Liver (tissue), 3 donors: ENCODE measurements at regions not wholly inside any gene's neighbourhood (a gene's known extent, or its start where the extent isn't known, plus 50 kb on each side); places are given as distances from the start of the nearest gene placed in this dataset.

Experiments
- CTCF ChIP-seq: fragments of 150-350 bp; IDR thresholded peaks from 2 replicates; pipeline ENCODE4 v1.5.1; 2017; ENCODE audit warnings: improper control_type of control experiment, low read depth, low read length; ENCODE audit not compliant: missing input control
- JUND ChIP-seq, 2 donors: IDR thresholded peaks; 2 replicates each; pipeline ENCODE4 v1.6.1; 2016; ENCODE audit warnings: antibody characterized with exemption in 2 of 2
- MAX ChIP-seq: IDR thresholded peaks from 2 replicates; pipeline ENCODE4 v1.6.1; 2016; ENCODE audit warnings: antibody characterized with exemption
- RAD21 ChIP-seq, 2 donors: IDR thresholded peaks; 2 replicates each; pipeline ENCODE4 v1.6.1; 2016; ENCODE audit warnings: antibody characterized with exemption in 2 of 2, mild to moderate bottlenecking in 2 of 2
- RXRA ChIP-seq, 2 donors: IDR thresholded peaks; 2 replicates each; pipeline ENCODE4 v1.6.1; 2017 to 2018; ENCODE audit warnings: antibody characterized with exemption in 2 of 2, mild to moderate bottlenecking in 1 of 2
- TAF1 ChIP-seq: conservative IDR thresholded peaks from 2 replicates; pipeline ENCODE4 v1.6.1; 2016; ENCODE audit warnings: antibody characterized with exemption, mild to moderate bottlenecking
- YY1 ChIP-seq: IDR thresholded peaks from 2 replicates; pipeline ENCODE4 v1.6.1; 2016; ENCODE audit warnings: antibody characterized with exemption, mild to moderate bottlenecking
- TF ChIP-seq, protein P1 (sequence below): IDR thresholded peaks from 2 replicates; pipeline ENCODE4 v1.6.1; 2016; ENCODE audit warnings: antibody characterized with exemption
- donor health status: healthy.
- donor health status: healthy.

- TF ChIP-seq CTCF (no peak), TAF1 (no peak), MAX (no peak), JUND (IDR thresholded peaks at IDR 0.05) (no peak), RAD21 (IDR thresholded peaks at IDR 0.05) (no peak), YY1 (no peak), RXRA (IDR thresholded peaks at IDR 0.05) (no peak)
- TF ChIP-seq, protein P1, sequence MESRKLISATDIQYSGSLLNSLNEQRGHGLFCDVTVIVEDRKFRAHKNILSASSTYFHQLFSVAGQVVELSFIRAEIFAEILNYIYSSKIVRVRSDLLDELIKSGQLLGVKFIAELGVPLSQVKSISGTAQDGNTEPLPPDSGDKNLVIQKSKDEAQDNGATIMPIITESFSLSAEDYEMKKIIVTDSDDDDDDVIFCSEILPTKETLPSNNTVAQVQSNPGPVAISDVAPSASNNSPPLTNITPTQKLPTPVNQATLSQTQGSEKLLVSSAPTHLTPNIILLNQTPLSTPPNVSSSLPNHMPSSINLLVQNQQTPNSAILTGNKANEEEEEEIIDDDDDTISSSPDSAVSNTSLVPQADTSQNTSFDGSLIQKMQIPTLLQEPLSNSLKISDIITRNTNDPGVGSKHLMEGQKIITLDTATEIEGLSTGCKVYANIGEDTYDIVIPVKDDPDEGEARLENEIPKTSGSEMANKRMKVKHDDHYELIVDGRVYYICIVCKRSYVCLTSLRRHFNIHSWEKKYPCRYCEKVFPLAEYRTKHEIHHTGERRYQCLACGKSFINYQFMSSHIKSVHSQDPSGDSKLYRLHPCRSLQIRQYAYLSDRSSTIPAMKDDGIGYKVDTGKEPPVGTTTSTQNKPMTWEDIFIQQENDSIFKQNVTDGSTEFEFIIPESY, result no peak
Observed at GRCh38 chr5:145117285-145117684, 717.9 kb downstream of the PRELID2 start.
